ENCODE measurements at regions not wholly inside any gene's neighbourhood (a gene's known extent, or its start where the extent isn't known, plus 50 kb on each side); places are given as distances from the start of the nearest gene placed in this dataset.
A peak's percentile ranks its signal among the peaks of the same experiment; 100 is the strongest.
"Not testable (repeated sequence)": the region's sequence is repeated elsewhere in the genome, so short reads cannot be mapped to it uniquely, and the experiment has no call there.

DNA sequence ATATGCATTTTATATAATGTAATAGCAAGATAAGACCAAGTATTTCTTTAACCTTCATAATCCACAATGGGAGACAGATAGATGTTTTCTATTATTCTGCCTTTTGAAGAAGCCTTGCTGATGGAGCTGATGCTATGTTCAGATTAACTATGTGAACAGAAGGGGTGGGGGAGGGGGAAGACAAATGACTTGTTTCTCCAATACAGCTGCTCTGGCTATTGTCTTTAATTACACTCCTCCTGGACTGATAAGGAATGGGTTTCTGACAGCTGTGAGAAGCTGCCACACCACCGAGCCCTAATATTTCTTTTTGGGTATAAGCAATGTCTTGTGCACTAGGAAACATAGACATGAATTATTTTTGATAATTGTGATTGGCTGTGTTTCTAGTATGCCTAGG is 62.0 kb downstream of the CAVIN4 start:
- no peak for DNase-seq (ENCODE audit: low spot score)

- no peak for DNase-seq (ENCODE audit: low spot score)
Observed at GRCh38 chr9:100640447-100641050, 62.7 kb downstream of the CAVIN4 start.

- DNase-seq (ENCODE audit: low spot score): no peak
Observed at GRCh38 chr9:100641166-100641565, 63.3 kb downstream of the CAVIN4 start.

- DNase-seq (ENCODE audit: low spot score): no peak
Observed at GRCh38 chr9:100652850-100653249, 75.0 kb downstream of the CAVIN4 start.

GRCh38 chr9:100653643-100654334 is 75.9 kb downstream of the CAVIN4 start:
- no peak for DNase-seq (ENCODE audit: low spot score)

DNA sequence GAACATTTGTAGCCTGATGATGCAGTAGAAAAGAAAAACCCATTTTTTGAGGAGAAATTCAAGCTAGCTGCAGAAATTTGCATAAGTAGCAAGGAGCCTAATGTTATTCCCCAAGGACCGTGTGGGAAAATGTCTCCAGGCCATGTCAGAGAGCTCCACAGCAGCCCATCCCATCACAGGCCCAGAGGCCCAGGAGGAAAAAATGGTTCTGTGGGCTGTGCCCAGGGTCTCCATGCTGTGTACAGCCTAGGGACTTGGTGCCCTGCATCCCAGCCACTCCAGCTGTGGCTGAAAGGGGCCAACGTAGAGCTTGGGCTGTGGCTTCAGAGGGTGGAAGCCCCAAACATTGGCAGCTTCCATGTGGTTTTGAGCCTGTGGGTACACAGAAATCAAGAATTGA is 79.0 kb downstream of the CAVIN4 start:
- not testable (repeated sequence) for DNase-seq (ENCODE audit: low spot score)

DNA sequence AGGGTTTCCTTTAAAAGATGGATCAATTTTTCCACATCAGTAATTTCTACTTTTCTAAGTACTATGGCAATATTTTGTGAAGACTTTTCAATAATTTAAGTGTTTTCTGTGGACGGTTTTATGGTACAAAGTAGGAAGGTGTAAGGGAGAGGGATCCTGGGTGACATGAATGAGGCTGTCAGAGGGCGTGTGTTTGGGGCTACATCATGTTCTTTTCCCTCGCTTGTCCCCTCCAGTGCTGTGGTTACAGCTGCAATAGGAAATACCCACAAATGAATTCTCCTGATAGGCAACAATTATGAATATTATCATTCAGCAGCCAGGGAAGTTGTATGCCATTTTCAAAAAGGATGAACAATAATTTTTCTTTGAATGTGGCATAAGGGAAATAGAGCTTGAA is 83.8 kb downstream of the CAVIN4 start:
- no peak for DNase-seq (ENCODE audit: low spot score)

DNA sequence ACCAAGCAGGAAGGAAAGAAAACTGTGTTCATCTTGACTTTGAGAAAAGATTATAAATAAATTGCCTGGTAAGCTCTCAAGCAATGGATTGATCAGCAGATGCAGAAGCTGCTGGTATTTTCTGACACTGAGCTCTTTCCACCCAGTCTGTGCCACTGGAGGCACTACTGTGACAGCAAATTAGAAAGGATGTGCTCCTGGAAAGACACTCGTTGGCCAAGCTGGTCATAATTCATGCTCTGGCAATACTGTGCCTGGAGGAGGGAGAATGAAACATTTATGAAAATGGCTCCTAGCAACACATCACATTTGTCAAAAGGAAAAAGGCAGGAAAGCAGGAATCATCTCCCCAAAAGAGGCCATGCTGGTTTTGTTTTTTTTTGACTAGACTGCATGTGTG is 84.2 kb downstream of the CAVIN4 start:
- no peak for DNase-seq (ENCODE audit: low spot score)

DNA sequence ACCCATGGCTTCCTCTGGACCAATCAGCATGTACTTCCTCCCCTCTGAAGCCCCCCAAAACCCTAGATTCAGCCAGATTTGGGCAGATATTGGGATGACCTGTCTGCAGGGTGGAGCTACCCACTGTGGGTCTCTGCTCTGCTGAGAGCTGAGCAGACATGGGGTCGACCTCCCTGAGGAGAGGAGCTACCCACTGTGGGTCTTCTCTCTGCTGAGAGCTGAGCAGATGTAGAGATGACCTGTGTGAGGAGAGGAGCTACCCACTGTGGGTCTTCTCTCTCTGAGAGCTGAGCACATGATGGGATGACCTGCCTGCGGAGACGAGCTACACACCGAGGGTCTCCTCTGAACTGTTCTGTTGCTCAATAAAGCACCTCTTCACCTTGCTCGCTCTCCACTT is 89.6 kb downstream of the CAVIN4 start:
- DNase-seq (ENCODE audit: low spot score): no peak

- no peak for DNase-seq (ENCODE audit: low spot score)
Observed at GRCh38 chr9:100668024-100668423, 90.1 kb downstream of the CAVIN4 start.

DNA sequence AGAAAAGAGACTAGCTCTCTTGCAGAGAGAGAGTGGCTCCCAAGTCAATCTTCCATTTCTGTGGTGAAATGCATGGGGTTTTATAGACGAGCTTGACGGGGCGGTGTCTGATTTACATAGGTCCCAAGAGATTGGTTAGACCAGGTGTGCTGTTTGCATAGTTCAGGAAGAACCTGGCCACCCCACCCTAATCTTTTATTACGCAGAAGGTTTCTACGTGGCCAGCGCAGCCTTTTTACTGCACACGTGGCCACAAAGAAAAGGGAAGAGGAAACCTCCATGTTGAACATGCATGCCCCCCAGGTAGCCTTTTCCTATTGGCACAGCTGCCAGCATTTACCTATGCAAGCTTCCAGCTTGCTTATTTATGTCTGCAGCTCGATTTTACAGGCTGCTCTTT is 92.1 kb downstream of the CAVIN4 start:
- no peak for DNase-seq (ENCODE audit: low spot score)

- no peak for DNase-seq (ENCODE audit: low spot score)
Observed at GRCh38 chr9:100670719-100671118, 92.8 kb downstream of the CAVIN4 start.

GRCh38 chr9:100671898-100672297 is 94.0 kb downstream of the CAVIN4 start:
- no peak for DNase-seq (ENCODE audit: low spot score)

DNA sequence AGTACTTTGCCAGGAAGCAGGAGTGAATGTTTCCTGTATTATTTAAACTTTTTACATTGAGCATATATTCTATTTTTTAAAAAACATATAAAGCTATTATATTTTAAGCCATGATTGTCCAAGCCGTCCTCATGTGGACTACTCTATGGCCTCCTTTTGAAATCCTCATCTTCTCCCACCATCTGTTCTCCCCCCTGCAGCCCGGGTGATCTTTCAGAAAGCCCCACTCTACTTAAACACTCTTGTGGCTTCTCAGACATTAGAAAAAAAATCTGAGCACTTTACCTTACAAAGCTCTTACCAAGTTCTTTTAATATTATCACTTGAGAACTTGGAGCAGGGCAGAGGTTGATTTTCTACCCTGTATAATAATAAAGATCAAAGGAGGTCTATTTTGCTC is 95.4 kb downstream of the CAVIN4 start:
- no peak for DNase-seq (ENCODE audit: low spot score)

DNA sequence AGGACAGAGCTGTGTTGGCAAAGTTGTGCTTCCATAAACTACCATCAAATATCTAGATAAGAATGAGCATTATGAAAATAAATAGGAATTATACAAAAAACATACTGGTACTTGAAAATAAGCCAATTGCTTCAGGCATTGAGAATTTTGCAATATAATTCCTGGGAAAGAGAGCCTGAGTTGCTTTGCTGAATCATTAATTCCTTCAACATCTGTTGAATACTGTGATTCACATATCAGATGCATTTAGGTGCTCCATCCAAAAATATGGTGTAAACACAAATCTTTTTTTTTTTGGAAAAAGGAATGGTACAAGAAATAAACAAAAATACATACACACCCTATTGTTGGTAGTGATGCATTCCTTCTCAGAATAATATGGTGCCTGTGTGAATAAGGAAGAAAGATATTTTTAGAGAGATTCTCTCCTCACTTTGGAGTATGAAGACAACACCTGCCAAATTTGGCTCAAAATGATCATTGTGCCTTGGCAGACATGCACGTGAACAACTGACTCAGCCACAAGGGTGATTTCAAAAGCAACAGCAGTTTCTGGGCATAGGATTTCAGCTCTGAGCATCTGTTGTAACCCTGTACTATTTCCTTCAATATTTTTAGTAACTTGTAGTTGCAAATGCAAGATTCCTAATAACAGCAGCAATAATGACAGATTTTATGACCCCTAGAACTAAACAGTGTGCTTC is 96.7 kb downstream of the CAVIN4 start:
- no peak for DNase-seq (ENCODE audit: low spot score)

DNA sequence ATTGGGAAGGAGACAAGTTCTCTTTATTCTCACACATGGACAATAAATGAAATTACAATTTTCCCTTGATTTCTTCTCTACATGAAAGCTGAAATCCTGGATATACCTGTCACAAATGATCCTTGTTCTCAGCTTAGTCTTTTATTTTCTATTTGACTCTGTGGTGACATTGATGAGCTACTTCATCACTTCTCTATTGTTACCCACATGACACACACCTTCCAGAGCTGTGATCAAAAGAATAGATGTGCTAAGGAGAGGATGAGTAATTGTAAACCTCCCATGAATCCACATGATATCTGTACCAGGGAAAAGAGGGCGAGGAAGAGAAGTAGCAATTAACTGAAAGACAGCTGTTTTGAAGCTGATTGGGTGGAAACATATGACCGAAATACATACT is 102.0 kb downstream of the CAVIN4 start:
- DNase-seq (ENCODE audit: low spot score): no peak

DNA sequence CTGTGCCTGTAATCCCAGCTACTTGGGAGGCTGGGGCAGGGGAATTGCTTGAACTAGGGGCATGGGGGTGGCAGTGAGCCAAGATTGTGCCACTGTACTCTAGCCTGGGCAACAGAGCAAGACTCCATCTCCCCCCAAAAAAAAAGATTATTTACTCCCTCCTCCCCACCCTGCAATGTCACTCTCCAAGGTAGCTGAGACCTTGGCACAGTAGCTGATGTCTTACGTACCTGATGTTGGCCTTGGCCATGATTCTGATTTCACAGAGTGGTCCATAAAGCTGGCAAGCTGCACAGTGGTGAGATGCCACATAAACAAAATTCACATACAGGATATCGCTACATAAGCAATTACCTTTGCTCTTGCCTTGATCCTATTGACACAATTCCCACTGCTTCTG is 108.5 kb downstream of the CAVIN4 start:
- DNase-seq (ENCODE audit: low spot score): no peak

- no peak for DNase-seq (ENCODE audit: low spot score)
Observed at GRCh38 chr9:100689635-100690034, 111.8 kb downstream of the CAVIN4 start.

GRCh38 chr9:100690438-100690837 is 112.6 kb downstream of the CAVIN4 start:
- no peak for DNase-seq (ENCODE audit: low spot score)

GRCh38 chr9:100697339-100697738 is 119.5 kb downstream of the CAVIN4 start:
- no peak for DNase-seq (ENCODE audit: low spot score)

- DNase-seq (ENCODE audit: low spot score): no peak
Observed at GRCh38 chr9:100698945-100699344, 121.1 kb downstream of the CAVIN4 start.

DNA sequence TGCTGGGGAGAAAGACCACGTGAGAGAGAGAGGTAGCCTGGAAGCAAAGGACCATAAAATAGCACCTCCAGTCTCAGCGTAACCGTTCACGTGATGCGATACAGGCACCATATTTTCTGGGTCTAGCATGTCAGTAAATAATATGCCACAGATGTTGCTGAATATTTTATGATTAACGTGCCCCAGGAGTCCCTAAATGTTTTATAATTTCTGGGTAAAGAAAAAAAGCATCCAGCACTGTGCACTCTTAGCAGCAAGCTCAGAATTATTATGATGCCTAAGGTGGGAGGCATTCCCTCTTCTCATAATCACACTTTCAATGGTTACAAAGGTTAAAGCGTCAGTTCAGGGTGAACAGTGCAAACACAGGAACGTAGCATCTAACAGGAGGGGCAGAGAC is 121.8 kb downstream of the CAVIN4 start:
- DNase-seq (ENCODE audit: low spot score): no peak

- peak; percentile 16 for DNase-seq (ENCODE audit: low spot score)
Observed at GRCh38 chr9:100700689-100701318, 122.9 kb downstream of the CAVIN4 start.
